Transverse colon (tissue), 3 donors: ENCODE measurements at regions not wholly inside any gene's neighbourhood (a gene's known extent, or its start where the extent isn't known, plus 50 kb on each side); places are given as distances from the start of the nearest gene placed in this dataset.

Source experiments
- CTCF ChIP-seq, 5 experiments: fragments of 200-600 bp in 3 of 5; fragments of 450-650 bp in 2 of 5; sonication (generic) in 3 of 5; IDR thresholded peaks; 1 replicate in 2 of 5; 2 replicates in 3 of 5; pipeline ENCODE4 v1.5.1; 2016 to 2017; ENCODE audit warnings: antibody characterized with exemption in 5 of 5, inconsistent platforms in 3 of 5, mild to moderate bottlenecking in 2 of 5, moderate library complexity in 1 of 5
- POLR2A ChIP-seq: fragments of 450-650 bp; IDR thresholded peaks from one replicate; pipeline ENCODE4 v1.6.1; 2016; ENCODE audit warnings: antibody characterized with exemption, mild to moderate bottlenecking, moderate library complexity

- TF ChIP-seq CTCF (IDR thresholded peaks at IDR 0.05) (no peak), POLR2A (no peak)
Measured at GRCh38 chr2:39568561-39569006, 97.1 kb upstream of the TMEM178A start.
